NCI-H1930 (cell line): ENCODE measurements at regions not wholly inside any gene's neighbourhood (a gene's known extent, or its start where the extent isn't known, plus 50 kb on each side); places are given as distances from the start of the nearest gene placed in this dataset.

Experiments
- DNase-seq, 2 experiments: peaks; one replicate each; lab custom pipeline; 2025; lab: John Stamatoyannopoulos, UW

- DNase-seq, result no peak
Observed at GRCh38 chr2:21438949-21439348, 315.2 kb downstream of the TDRD15 start.

GRCh38 chr2:21441442-21441841, 317.7 kb downstream of the TDRD15 start:
- DNase-seq, result no peak

GRCh38 chr2:21443494-21444105, 319.8 kb downstream of the TDRD15 start:
- DNase-seq, result no peak

DNA sequence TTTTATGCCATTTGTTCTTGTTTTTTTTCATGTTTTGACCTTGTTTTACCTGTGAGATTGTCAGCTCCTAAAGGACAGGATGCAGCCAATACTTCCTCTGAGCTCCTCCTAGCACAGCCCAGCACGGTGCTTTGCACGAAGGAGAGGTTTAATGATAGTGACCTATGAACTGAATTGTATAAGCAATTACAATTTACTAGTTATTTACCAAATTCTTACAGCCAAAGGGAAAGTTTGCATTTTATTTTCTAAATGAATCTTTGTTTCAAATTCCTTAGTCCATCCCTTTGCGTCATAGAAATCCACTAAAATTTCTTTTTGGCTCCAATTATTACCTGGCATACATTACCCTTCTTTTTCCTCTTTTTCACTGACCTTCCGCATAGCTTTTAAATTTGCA, 326.1 kb downstream of the TDRD15 start:
- no peak for DNase-seq

- no peak for DNase-seq
Observed at GRCh38 chr2:21451403-21451802, 327.6 kb downstream of the TDRD15 start.

GRCh38 chr2:21452263-21452662, 328.5 kb downstream of the TDRD15 start:
- no peak for DNase-seq

DNA sequence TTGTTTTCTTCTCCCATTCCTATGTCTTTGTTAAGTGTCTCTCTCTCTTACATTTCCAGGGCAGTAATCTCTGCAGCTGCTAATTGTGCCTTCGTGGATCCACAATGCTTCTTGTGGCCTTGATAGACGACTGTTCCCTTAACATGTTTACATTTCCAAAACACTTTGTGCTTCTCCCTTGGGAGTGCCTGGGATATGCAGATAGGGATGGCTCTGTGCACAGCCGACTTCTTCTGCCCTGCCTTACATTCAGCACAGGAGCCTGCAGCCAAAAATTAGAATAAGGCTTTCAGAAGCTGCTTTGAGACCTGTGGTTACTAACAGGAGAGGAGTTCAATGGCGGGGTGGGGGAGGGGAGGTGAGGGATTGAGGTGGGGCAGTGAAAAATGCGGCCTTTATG, 328.9 kb downstream of the TDRD15 start:
- no peak for DNase-seq

- no peak for DNase-seq
Observed at GRCh38 chr2:21453723-21454450, 330.1 kb downstream of the TDRD15 start.

GRCh38 chr2:21454839-21455238, 331.1 kb downstream of the TDRD15 start:
- DNase-seq, result no peak

- DNase-seq, result no peak
Observed at GRCh38 chr2:21461754-21462240, 338.0 kb downstream of the TDRD15 start.

DNA sequence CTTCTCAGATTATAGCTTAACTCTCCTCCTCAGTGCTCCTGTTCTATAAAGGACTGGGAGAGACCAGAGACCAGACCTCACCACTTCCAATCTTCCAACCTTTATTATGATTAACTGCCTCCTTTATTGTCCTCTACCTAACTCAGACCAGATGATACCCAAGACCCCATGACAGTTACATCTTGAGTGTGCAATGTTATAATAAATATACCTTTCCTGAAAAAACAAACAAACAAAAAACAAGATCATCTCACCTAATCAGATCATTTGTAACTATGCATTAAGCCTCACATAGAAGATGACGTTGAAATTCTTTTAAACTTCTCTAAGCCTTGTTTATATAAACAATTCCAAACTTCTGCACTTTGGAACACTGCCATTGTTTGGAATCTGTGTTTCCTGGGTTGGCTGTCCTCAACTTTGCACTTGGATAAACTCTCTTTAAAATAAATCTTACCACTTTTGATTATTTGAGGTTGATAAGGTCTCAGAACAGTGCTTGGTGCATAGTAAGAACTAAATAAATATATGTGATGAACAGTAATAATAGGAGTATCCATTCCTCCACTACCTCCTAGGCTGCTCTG, 342.7 kb downstream of the TDRD15 start:
- DNase-seq, result no peak

GRCh38 chr2:21467280-21467818, 343.6 kb downstream of the TDRD15 start:
- DNase-seq, result no peak

GRCh38 chr2:21467910-21468309, 344.1 kb downstream of the TDRD15 start:
- DNase-seq, result no peak

DNA sequence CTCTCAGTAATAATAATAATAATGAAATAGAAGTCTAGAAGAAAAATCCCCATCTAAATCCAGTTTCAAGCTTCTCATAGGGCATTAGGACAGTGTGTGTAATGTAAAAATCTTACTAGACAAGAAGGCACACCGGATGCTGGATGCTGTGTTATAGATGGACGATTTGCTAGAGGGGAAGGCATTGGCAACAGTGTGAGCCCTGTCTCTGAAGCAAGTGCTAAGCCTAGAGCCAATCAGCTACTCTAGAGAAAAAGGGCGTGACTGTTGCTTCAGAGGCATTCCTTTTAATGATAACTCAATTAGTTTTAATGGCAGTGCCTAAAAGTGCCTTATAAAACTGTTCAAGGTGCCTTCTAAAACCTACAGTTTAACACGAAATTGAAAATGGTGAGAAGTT, 344.9 kb downstream of the TDRD15 start:
- no peak for DNase-seq

DNA sequence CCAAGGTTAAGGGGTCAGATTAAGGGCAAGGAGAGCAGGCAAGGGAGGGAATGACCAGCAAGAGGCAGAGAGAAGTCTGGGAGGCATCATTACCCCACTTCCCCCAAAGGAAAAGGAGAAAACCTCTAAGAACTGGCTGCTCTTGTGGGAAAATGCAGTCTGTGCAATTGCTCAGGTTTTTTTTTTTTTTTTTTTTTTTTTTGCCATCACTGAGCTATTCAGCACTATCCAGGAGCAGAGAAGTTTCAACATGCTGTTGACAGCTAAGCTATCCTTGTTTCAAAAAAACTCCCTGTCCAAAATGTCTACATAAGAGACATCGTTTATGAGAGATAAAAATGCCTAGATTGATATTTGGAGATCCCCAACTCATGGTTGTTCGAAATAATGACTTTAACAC, 345.4 kb downstream of the TDRD15 start:
- no peak for DNase-seq

DNA sequence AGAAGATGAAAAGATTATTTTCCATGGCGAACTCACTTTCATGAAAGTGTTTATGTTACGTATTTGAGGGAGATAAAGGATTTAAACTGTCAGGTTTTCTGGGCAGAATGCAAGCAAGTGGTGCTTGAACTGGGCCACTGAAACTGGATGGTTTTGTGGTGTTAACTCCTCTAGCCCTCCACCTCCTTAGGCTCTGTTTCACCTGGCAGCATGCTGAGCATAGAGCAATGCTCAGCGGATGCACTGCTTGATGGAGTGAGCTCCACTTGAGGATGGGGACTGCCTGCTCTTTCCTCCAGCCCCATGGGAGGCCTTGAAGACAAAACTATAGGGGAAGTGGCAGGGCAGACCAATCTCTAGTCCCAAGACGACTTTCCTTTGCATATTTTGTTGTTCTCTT, 345.8 kb downstream of the TDRD15 start:
- DNase-seq, result no peak

DNA sequence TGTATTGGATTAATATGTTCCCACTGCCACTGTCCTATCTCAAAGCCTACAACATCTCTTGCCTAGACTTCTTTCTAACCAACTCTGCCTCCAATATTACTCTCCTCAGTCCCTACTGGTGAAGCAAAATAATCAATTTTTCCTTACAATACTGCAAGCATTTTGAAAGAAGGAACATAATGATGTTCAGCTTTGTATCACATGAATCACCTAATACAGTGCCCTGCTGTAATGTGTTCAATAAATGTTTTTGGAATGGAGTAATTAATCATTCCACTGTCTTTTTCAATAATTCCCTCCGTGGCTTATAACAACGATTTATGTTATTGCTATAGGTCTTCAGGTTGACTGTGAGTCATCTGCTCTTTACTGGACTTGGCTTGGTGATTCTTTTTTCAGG, 356.4 kb downstream of the TDRD15 start:
- no peak for DNase-seq

- no peak for DNase-seq
Observed at GRCh38 chr2:21484643-21485042, 360.9 kb downstream of the TDRD15 start.

- no peak for DNase-seq
Observed at GRCh38 chr2:21486445-21486844, 362.7 kb downstream of the TDRD15 start.

- no peak for DNase-seq
Observed at GRCh38 chr2:21489080-21489479, 365.3 kb downstream of the TDRD15 start.

DNA sequence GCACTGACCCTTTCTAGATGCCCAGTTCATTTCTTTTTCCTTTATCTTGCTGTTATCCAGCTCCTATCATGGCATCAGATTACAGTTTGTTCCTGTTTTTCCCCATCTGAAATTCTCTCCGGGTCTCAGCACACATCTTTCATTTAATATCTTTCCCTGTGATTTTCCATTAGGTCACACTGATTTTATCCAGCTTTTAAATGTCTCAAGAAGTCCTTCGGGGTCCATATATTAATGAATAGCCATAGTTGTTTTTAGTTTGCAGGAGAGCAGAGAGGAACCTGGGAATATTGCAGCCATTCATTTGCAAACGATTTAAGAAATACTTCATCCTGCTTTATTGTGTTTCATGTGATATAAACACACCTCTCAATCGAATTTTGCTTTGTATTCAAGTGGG, 374.2 kb downstream of the TDRD15 start:
- DNase-seq, result no peak

- DNase-seq, result no peak
Observed at GRCh38 chr2:21500401-21500945, 376.7 kb downstream of the TDRD15 start.
